GM20000 (cell line): ENCODE measurements at regions not wholly inside any gene's neighbourhood (a gene's known extent, or its start where the extent isn't known, plus 50 kb on each side); places are given as distances from the start of the nearest gene placed in this dataset.

Source experiments
- DNase-seq: peaks from one replicate; pipeline ENCODE4 v3.0.0; 2012; ENCODE audit warnings: low spot score
- TF ChIP-seq, protein P1 (sequence below): IDR thresholded peaks from 2 replicates; pipeline ENCODE4 v1.5.1; 2012; ENCODE audit warnings: mild to moderate bottlenecking, control low read depth; ENCODE audit errors: extremely low read depth, missing control alignments

DNA sequence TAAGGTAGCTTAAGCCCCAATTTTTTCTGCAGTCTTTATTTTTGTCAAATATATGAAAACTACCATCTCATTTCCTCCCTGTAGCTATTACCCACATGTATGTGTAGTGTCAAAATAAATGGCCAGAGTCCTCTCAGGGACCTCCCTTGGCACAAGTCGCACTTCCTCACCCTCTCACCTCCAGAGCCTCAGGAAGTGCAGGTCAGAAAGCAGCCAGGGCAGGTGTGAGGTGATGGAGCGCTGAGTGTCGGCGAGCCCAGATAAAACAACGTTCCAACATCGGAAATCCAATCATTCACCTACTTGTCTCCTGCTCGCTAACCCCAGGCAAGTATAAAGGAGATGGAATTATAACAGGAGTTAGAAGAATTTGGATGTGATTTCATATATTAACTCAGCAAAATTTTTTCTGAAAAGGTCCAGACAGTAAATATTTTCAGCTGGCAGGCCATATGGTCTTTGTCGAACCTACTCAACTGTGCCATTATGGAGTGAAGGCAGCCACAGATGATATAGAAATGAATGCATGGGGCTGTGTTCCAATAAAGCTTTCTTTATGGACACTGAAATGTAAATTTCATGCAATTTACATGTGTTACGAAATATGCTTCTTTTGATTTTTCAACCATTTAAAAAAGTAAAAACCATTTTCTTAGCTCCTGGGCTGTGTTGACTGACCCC lies 76.8 kb upstream of the ERG start:
- TF ChIP-seq, protein P1, sequence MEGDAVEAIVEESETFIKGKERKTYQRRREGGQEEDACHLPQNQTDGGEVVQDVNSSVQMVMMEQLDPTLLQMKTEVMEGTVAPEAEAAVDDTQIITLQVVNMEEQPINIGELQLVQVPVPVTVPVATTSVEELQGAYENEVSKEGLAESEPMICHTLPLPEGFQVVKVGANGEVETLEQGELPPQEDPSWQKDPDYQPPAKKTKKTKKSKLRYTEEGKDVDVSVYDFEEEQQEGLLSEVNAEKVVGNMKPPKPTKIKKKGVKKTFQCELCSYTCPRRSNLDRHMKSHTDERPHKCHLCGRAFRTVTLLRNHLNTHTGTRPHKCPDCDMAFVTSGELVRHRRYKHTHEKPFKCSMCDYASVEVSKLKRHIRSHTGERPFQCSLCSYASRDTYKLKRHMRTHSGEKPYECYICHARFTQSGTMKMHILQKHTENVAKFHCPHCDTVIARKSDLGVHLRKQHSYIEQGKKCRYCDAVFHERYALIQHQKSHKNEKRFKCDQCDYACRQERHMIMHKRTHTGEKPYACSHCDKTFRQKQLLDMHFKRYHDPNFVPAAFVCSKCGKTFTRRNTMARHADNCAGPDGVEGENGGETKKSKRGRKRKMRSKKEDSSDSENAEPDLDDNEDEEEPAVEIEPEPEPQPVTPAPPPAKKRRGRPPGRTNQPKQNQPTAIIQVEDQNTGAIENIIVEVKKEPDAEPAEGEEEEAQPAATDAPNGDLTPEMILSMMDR = no peak
- no peak for DNase-seq

DNA sequence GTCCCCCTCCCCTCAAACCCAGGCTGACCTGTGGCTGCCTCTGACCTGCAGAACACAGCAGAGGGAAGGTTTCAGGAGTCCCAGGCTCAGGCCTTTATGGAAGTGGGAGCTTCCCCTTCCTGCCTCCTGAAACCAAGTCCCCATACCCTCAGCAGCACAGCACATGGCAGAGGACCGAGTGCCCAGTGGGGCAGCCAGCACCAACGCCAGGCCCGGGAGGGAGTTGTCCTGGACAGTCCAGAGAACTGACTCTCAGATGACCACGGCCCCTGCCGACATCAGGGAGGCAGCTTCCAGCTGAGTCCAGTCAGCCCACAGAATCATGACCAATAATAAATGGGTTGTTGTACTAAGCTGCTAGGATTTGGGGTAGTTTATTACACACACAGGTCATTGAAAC lies 79.6 kb upstream of the ERG start:
- DNase-seq = no peak
- TF ChIP-seq, protein P1 = no peak

DNA sequence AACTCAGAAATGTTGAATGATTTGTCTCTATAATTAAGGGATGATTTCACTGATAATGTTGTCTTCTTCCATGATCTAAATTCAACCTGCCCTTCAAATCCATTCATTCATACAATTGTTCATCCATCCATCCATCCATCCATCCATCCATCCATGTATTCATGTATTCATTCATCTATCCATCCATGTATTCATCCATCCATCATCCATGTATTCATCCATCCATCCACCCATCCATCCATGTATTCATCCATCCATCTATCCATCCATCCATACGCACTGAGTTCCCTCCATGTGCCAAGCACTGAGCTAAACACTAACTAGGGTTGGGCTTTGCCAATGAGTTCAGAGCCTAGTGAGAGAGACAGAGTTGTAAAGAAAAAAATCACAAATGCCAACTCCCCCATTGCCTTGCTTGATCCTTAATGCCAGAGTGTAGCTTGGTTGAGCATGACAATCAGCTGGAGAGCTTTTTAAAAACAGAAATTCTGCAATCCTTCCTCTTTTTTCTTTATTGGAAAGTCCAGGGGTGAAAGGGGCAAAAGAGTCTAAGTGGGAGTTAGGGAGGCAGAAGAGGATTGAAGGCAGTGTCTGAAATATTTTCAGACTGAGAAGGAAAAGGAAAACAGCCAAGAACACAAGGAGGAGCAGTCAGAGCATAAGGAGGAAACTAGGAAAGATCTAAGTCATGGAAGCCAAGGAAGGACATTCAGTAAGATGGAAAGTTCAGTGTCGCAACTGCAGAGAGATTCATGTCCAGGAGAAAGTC lies 92.4 kb upstream of the ERG start:
- DNase-seq = no peak
- TF ChIP-seq, protein P1 = no peak

DNA sequence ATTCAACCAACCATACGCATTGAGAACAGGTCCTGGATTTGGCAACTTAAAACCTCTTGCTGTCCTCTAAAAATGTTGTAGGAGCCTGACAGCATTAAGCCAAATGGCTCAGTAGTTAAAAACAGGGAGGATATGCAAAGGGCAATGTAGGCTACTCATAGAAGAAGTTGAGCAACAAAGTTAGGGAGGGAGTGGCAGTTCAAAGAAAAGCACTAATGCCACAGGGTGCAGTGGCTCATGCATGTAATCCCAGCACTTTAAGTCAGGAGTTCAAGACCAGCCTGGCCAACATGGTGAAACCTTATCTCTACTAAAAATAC lies 92.9 kb upstream of the ERG start:
- TF ChIP-seq, protein P1 = no peak
- DNase-seq = no peak

DNA sequence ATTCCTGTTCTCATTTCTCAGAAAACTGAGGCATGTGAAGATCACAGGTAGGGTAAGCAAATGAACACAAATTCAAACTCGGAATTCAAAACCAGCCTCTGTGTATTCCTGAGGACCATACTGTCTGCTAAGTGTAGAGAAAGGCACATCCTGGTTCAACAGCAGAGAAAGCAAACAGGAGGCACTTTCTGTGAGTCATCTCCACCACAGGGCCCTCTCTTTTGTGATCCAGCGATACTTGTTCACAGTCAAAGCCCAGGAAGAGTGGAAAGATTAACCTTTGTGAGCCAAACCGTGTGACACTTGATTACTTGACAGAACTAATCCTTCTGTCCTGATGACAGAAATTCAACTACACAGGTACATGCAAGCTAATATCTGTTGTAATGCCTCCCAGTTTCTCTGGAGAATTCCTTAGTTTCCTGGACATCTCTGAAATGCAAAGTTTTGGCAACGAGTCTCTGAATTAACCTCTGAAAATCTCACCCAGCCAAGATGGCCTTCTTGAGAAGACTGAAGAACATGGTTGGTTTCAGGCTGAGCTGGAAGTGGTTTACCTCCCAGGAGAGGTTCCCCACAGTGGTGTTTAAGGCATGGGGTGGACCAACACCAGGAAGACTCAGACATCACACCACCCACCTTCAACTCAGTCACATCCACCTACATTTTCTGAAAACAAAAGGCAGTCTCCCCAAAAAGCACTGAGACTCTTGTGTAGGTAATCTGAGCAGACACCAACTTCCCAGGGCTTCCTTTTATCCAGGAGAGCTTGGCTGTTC lies 98.2 kb upstream of the ERG start:
- DNase-seq = no peak
- TF ChIP-seq, protein P1 = no peak

DNA sequence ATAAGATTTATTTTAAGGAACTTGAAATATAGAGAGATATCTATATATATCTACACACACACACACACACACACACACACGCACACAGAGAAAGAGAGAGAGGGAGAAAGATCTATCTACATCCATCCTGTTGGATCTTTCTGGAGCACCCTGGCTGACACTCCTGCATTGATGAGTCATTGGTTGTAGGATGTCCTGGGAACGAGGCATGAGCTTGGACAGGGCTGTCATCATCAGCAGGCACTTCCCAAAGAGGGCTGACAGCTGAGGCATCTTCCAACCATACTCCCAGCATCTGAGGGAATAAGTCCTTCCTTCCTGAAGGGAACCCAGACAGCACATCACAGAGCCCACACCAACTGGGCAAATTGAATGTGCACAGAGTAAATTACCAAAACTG lies 99.1 kb upstream of the ERG start:
- TF ChIP-seq, protein P1 = no peak
- DNase-seq = no peak

DNA sequence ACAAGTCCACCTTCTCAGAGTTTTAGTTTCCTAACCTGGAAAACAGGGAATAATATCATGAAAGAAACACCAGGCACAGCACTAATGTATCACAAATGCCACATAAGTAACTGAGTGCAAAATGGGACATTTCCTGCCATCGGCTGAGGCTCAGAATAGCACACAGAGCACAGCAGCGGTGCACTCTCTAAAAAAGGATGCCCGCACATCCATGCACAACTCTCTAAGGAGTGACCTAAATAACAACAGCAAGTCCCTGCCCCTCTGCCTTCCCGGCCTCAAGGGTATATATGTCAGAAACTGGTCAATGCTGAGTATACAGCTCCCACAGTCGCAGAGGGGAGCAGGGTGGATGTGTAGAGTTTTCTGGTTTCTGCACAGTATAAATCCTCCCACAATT lies 100.1 kb upstream of the ERG start:
- TF ChIP-seq, protein P1 = no peak
- no peak for DNase-seq
